Body of pancreas (tissue), 4 donors: ENCODE measurements at regions not wholly inside any gene's neighbourhood (a gene's known extent, or its start where the extent isn't known, plus 50 kb on each side); places are given as distances from the start of the nearest gene placed in this dataset.

Experiments used
- ATAC-seq: fragments of 150-250 bp; one replicate; pipeline ENCODE4 v1.9.1; 2016
- DNase-seq, 4 donors: peaks; one replicate each; pipeline ENCODE4 v3.0.0-alpha.2; 2019
- H3K27ac ChIP-seq, 4 donors: fragments of 200-600 bp; sonication (generic); 1 replicate in 3 of 4; 2 replicates in 1 of 4; pipeline versions ENCODE4 v1.5.1 to v1.6.1; 2016 to 2019; ENCODE audit warnings: mild to moderate bottlenecking in 1 of 4, mixed read lengths in 1 of 4, moderate library complexity in 1 of 4
- H3K27me3 ChIP-seq, 2 donors: fragments of 200-600 bp; sonication (generic); one replicate each; pipeline ENCODE4 v1.6.0; 2016; ENCODE audit warnings: mild to moderate bottlenecking in 1 of 2
- H3K36me3 ChIP-seq, 2 donors: fragments of 200-600 bp; sonication (generic); replicated peaks in 1 of 2; 2 replicates each; pipeline ENCODE4 v1.5.1; 2016; ENCODE audit warnings: low read depth in 2 of 2; ENCODE audit not compliant: insufficient read depth in 1 of 2
- H3K4me1 ChIP-seq: fragments of 200-600 bp; sonication (generic); one replicate; pipeline ENCODE4 v1.6.0; 2016
- H3K4me3 ChIP-seq, 2 donors: fragments of 200-600 bp; sonication (generic); 1 replicate in 1 of 2; 2 replicates in 1 of 2; pipeline ENCODE4 v1.5.1; 2016 to 2019
- H3K9me3 ChIP-seq, 3 donors: fragments of 200-600 bp; sonication (generic); 1 replicate in 2 of 3; 2 replicates in 1 of 3; pipeline ENCODE4 v1.5.1; 2016
- POLR2A ChIP-seq, 3 donors: fragments of 450-650 bp; IDR thresholded peaks; one replicate each; pipeline ENCODE4 v1.6.1; 2016; ENCODE audit warnings: antibody characterized with exemption in 3 of 3, mild to moderate bottlenecking in 2 of 3
- WGBS, 2 donors: methylation state at CpG; one replicate each; pipeline ENCODE4 v1.1.5; 2017; 5-methylcytosine and 5-hydroxymethylcytosine counted together
- intact Hi-C: fragments of 100-400 bp; cut with DNase I; formaldehyde crosslinking; loops from one replicate; pipeline ENCODE4 v1.15.1; 2023
- TF ChIP-seq, protein P1 (sequence below), 7 experiments: fragments of 450-650 bp in 4 of 7; fragments of 200-600 bp in 3 of 7; sonication (generic) in 3 of 7; IDR thresholded peaks; one replicate each; pipeline ENCODE4 v1.5.1; 2016 to 2019; ENCODE audit warnings: antibody characterized with exemption in 7 of 7

DNA sequence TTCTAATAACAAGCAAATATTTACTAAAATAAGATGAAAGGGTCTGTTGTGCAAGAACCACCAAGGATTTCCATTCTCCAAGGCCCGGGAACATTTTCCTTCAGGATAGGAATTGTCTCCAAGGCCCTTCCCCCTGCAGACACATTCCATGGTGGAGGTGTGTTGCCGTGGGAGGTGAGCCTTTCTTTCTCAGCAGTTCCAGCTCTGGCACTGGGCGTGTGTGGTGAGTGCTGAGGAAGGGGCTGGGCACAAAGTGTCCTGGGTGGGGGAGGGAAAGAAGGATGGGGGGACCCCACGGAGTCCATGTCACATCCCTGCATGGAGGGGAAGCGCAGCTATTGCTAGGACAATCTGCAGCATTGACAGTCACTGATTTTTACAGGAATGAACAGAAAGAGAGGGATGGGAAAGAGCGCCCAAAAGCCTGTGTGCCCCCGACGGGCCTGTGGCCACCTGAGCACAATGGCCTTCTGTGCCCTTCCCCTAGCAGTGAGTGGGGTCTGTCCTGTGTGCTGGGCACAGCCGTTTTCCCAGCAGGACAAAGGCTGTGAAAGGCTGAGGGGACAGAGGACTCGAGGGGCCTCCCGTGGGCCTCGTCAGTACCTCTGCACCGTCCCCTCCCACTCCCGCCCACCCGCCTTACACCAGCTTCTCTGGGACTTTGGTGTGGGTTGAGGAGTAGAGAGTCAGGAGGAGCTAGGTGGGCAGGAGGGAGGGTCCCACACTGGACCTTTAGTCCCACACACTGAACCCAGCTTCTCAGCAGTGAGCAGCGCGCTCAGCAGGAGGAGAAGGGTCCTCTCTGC is 79.8 kb downstream of the PTGR3 start:
- no peak for TF ChIP-seq POLR2A (IDR thresholded peaks at IDR 0.05)
- TF ChIP-seq, protein P1, sequence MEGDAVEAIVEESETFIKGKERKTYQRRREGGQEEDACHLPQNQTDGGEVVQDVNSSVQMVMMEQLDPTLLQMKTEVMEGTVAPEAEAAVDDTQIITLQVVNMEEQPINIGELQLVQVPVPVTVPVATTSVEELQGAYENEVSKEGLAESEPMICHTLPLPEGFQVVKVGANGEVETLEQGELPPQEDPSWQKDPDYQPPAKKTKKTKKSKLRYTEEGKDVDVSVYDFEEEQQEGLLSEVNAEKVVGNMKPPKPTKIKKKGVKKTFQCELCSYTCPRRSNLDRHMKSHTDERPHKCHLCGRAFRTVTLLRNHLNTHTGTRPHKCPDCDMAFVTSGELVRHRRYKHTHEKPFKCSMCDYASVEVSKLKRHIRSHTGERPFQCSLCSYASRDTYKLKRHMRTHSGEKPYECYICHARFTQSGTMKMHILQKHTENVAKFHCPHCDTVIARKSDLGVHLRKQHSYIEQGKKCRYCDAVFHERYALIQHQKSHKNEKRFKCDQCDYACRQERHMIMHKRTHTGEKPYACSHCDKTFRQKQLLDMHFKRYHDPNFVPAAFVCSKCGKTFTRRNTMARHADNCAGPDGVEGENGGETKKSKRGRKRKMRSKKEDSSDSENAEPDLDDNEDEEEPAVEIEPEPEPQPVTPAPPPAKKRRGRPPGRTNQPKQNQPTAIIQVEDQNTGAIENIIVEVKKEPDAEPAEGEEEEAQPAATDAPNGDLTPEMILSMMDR (IDR thresholded peaks at IDR 0.05): no peak
- no peaks in the 10 kb centered on the region for H3K9me3 ChIP-seq
- no peaks in the 10 kb centered on the region for H3K27me3 ChIP-seq
- ATAC-seq (no peak), DNase-seq (no peak)
- H3K36me3 ChIP-seq: no peaks in the 10 kb centered on the region
- no peak overlapping the region for H3K4me3 ChIP-seq
- 75 to 78% methylated on average over 15 to 17 of the region's 17 CpGs for WGBS, 2 donors
- no peak overlapping the region for H3K27ac ChIP-seq
- H3K4me1 ChIP-seq: no peaks in the 10 kb centered on the region
- intact Hi-C loops: no loop called here

DNA sequence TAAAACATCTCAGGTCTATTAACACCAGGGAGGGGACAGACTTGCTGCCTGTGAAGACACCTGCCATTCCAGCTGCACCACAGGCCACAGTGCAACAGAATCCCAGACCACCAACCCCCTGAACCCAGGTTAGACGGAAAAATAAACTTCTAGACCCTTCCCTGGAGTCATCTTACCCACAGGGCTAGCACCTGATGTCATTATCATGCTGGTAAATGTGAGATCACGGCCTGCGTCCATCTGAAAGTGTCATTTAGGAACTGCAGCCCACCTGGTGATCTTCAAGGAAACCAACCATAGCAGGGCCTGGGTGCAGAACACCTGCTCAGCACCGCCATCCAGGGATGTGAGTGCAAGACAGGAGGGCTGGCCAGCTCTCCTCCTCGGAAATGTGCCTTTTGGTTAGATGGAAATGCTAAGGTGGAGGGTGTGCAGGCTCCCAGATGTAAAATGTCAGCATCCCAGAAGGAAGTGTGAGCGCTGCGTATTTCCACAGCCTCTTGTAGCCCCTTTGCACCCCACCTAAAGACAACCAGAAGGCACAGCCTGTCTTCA is 80.8 kb downstream of the PTGR3 start:
- no peak for TF ChIP-seq POLR2A (IDR thresholded peaks at IDR 0.05)
- TF ChIP-seq, protein P1 (IDR thresholded peaks at IDR 0.05): no peak
- H3K36me3 ChIP-seq: no peaks in the 10 kb centered on the region
- no peak overlapping the region for H3K4me3 ChIP-seq
- intact Hi-C loops: no loop called here
- no peak for ATAC-seq
- H3K27me3 ChIP-seq: no peaks in the 10 kb centered on the region
- DNase-seq: no peak
- peaks cover 3% of the 10 kb centered on the region for H3K4me1 ChIP-seq
- WGBS, 2 donors: 77 to 82% methylated on average over 4 to 7 of the region's 7 CpGs
- H3K27ac ChIP-seq: no peak overlapping the region
- H3K9me3 ChIP-seq: no peaks in the 10 kb centered on the region

DNA sequence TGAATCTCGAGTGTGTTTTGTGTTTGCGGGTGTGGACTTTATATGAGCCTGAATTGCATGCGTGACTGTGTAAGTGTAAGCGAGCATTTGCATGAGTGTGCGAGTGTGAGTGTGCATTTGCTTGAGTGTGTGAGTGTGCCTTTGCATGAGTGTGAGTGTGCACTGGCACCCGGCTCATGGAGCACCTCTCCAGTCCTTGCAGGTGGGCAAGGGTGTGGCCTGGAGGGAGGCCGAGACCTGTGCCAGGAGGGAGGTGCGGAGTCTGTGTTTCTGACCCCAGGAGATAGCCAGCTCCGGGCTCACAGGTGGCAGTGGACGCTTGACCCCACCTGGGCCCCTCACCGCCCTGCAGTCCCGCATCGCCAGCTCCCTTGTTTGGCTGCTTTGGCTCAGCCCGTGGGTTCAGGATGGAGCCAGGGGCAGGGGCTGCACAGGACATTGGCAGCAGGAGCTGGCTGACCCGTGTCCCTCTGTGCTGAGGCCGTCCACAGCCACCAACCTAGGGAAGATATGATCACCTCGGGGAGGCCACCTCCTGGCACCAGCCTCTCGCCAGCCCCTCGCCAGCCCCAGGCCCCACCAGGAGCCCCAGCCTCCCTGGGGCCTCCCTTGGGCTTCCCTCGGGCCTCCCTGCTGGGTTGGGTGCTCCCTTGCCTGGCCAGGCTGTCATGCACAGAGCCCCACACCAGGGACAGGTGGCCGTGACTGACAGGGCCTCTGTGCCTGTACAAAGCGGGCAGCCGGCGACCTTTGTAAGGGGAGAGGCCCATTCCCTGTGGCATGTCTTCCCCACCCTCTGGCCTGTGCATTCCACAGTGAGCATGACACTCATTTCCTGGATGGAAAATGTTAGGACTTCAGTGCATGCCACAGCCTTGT is 81.6 kb downstream of the PTGR3 start:
- TF ChIP-seq, protein P1 (IDR thresholded peaks at IDR 0.05): no peak
- TF ChIP-seq POLR2A (IDR thresholded peaks at IDR 0.05): no peak
- H3K27me3 ChIP-seq: no peaks in the 10 kb centered on the region
- no peak for ATAC-seq
- H3K4me1 ChIP-seq: peaks cover 4% of the 10 kb centered on the region
- no peaks in the 10 kb centered on the region for H3K9me3 ChIP-seq
- 88 to 89% methylated on average over 8 to 19 of the region's 24 CpGs for WGBS, 2 donors
- intact Hi-C loops: no loop called here
- H3K4me3 ChIP-seq: no peak overlapping the region
- no peak for DNase-seq
- H3K36me3 ChIP-seq: no peaks in the 10 kb centered on the region
- H3K27ac ChIP-seq: no peak overlapping the region

DNA sequence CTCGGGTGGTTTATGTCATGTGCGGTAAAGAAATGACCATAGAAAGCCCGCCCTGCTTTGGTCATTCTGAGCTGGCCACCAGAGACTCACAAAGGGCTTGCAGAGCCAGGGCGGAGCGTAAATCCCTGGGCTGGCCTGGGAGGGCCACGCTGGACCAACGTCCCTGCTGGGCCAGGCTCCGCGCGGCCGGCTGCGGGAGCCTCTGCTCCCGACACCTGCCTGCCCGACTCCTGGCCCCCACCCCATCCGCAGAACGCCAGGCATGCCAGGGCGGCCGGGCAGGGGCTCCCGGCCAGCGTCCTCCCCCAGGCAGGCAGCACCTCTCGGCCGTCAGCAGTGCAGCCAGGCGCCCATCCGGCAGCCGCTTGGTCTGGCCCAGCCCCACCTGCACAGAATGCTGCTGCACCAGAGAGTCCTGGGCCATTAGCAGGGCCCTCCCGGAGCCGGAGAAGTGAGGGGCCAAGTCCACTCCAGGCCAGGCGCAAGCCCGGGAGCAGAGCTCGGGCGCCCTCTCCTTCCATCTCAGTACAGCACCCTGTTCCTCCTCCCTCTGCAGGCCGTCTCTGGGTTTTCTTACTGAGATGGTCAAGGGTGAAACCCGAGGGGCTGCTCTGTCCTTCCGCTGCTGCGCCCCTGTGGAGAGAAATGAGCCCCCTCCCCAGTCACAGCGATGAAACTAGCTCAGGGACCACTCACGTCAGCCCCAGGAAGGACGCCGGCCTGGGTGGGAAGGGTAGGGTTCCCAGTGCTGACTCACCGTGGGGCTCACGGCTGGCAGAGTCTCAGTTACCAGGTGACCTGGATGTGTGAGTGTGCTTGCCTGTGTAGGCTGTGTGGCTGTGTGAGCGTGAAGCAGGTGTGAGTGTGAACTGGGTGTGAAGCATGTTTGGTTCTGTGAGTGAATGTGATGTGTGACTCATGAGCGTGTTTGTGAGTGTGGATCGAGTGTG is 83.3 kb downstream of the PTGR3 start:
- DNase-seq (peak in 1 of 4 donors; percentile 38), ATAC-seq (peak; percentile 42)
- WGBS, 2 donors: 60 to 74% methylated on average over 26 to 44 of the region's 44 CpGs
- H3K4me3 ChIP-seq: no peak overlapping the region
- H3K4me1 ChIP-seq: peaks cover 4% of the 10 kb centered on the region
- H3K27ac ChIP-seq: no peak overlapping the region
- TF ChIP-seq, protein P1 (IDR thresholded peaks at IDR 0.05): peak in 1 of 7 experiments; percentile 6
- no peak for TF ChIP-seq POLR2A (IDR thresholded peaks at IDR 0.05)
- H3K27me3 ChIP-seq: no peaks in the 10 kb centered on the region
- no peaks in the 10 kb centered on the region for H3K9me3 ChIP-seq
- H3K36me3 ChIP-seq: no peaks in the 10 kb centered on the region
- intact Hi-C loops: no loop called here
